ENCODE measurements at regions not wholly inside any gene's neighbourhood (a gene's known extent, or its start where the extent isn't known, plus 50 kb on each side); places are given as distances from the start of the nearest gene placed in this dataset.

DNA sequence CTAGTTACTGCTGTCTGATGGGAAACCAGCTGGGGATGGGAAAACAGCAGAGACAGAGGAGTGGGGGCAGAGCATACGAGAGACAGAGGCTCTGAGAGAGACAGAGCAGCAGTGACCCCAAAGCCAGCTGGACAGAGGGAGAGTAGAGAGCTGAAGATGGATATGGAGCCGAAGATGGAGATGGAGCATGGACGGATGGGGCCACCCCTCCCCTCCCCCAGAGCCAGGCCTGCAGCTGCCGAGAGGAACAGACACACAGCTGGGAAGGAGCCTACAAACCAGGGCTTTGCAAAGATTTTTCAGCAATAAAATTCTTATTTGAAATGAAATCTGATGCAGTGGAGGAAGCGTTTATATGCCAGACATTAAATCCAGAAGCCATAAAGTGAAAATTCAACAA, 167.6 kb upstream of the LINGO1 start (continued):
- TF ChIP-seq, protein P1, sequence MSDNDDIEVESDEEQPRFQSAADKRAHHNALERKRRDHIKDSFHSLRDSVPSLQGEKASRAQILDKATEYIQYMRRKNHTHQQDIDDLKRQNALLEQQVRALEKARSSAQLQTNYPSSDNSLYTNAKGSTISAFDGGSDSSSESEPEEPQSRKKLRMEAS (IDR thresholded peaks at IDR 0.05): no peak

Data from H1 (cell line).